CD4-positive, alpha-beta T cell (primary cell): ENCODE measurements at regions not wholly inside any gene's neighbourhood (a gene's known extent, or its start where the extent isn't known, plus 50 kb on each side); places are given as distances from the start of the nearest gene placed in this dataset.
"Not testable (repeated sequence)": the region's sequence is repeated elsewhere in the genome, so short reads cannot be mapped to it uniquely, and the experiment has no call there.

Experiments
- ATAC-seq: fragments of 200-7000 bp; cut with Tn5 transposase; one replicate; pipeline ENCODE4 v1.10.0; 2022; ENCODE audit warnings: mild to moderate bottlenecking; ENCODE audit not compliant: poor library complexity
- CTCF ChIA-PET: fragments of 350-600 bp; sonication (Branson Sonifier 250); formaldehyde crosslinking; loops from one replicate; lab custom pipeline; 2021; ENCODE audit warnings: antibody characterized with exemption, inconsistent platforms; lab: Charles Lee
- POLR2A ChIA-PET: fragments of 350-600 bp; sonication (Branson Sonifier 250); formaldehyde crosslinking; loops from one replicate; lab custom pipeline; 2021; ENCODE audit warnings: antibody characterized with exemption, inconsistent platforms; lab: Charles Lee
- DNase-seq, 14 experiments: peaks; one replicate each; pipeline ENCODE4 v3.0.0-alpha.2; 2013 to 2020; ENCODE audit warnings: mixed read lengths in 2 of 14
- H3K27ac ChIP-seq, 2 donors: one replicate each; pipeline versions ENCODE4 v1.5.1 to v1.7.0; 2013; ENCODE audit warnings: low read length in 2 of 2, low read depth in 1 of 2, mild to moderate bottlenecking in 1 of 2
- H3K27me3 ChIP-seq, 2 experiments: 1 replicate in 1 of 2; 2 replicates in 1 of 2; pipeline versions ENCODE4 v1.6.1 to v1.7.0; 2013; ENCODE audit warnings: low read length in 2 of 2, control low read depth in 1 of 2, mild to moderate bottlenecking in 1 of 2, moderate library complexity in 1 of 2; ENCODE audit not compliant: insufficient read depth in 2 of 2, control insufficient read depth in 1 of 2
- H3K36me3 ChIP-seq: one replicate; pipeline ENCODE4 v1.6.1; 2013; ENCODE audit warnings: low read length, control low read depth; ENCODE audit not compliant: insufficient read depth
- H3K4me1 ChIP-seq: one replicate; pipeline ENCODE4 v1.6.1; 2013; ENCODE audit warnings: low read length, control low read depth; ENCODE audit not compliant: insufficient read depth
- H3K4me3 ChIP-seq: one replicate; pipeline ENCODE4 v1.5.1; 2013; ENCODE audit warnings: mild to moderate bottlenecking, low read length, moderate library complexity
- H3K9me3 ChIP-seq, 2 experiments: 1 replicate in 1 of 2; 2 replicates in 1 of 2; pipeline versions ENCODE4 v1.6.1 to v1.7.0; 2013; ENCODE audit warnings: low read length in 2 of 2, mild to moderate bottlenecking in 2 of 2, control low read depth in 1 of 2, moderate library complexity in 1 of 2; ENCODE audit not compliant: control insufficient read depth in 1 of 2, insufficient read depth in 1 of 2
- H3K27ac Mint-ChIP-seq: one replicate; pipeline ENCODE4 v1.8.0; 2020; ENCODE audit warnings: mixed read lengths
- H3K27me3 Mint-ChIP-seq: one replicate; pipeline ENCODE4 v1.8.0; 2021; ENCODE audit warnings: mixed read lengths
- H3K36me3 Mint-ChIP-seq: one replicate; pipeline ENCODE4 v1.8.0; 2021; ENCODE audit warnings: low read depth, mixed read lengths
- H3K4me1 Mint-ChIP-seq: one replicate; pipeline ENCODE4 v1.8.0; 2021; ENCODE audit warnings: low read depth, mixed read lengths
- H3K4me3 Mint-ChIP-seq: one replicate; pipeline ENCODE4 v1.8.0; 2020; ENCODE audit warnings: mild to moderate bottlenecking, mixed read lengths
- H3K9me3 Mint-ChIP-seq: one replicate; pipeline ENCODE4 v1.8.0; 2020; ENCODE audit warnings: mixed read lengths
- intact Hi-C, 2 experiments: fragments of 100-400 bp; cut with DNase I in 1 of 2; cut with micrococcal nuclease in 1 of 2; formaldehyde crosslinking; loops; one replicate each; pipeline versions ENCODE4 v1.15.1 to v1.9.0; 2023 to 2025; cut with DNase I, micrococcal nuclease
- TF ChIP-seq, protein P1 (sequence below): fragments of 200-600 bp; IDR thresholded peaks from one replicate; pipeline ENCODE4 v1.8.0; 2022; ENCODE audit warnings: antibody characterized with exemption, mild to moderate bottlenecking

DNA sequence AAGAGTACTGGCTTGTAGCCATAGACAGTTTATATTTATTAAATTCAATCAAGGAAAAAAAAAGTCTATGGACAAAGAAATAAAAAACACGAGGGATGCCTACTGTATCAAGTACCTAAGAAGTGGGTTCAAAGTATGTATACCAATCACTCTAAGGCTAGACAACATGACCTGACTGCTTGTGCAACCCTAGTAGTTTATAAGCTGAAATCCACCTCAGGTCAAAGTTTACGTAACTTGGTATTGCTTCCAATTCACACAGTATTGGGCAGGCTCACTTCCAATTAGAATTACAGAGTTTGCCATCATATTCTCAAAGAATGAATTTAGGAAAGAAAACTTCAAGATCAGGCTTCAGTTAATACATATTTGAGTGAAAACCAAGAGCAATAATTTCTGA lies 657.8 kb downstream of the DACH1 start:
- Histone ChIP-seq H3K27ac (no peak overlapping the region), H3K9me3 (no peaks in the 10 kb centered on the region), H3K4me3 (no peak overlapping the region), H3K27me3 (no peaks in the 10 kb centered on the region), H3K4me1 (no peaks in the 10 kb centered on the region), H3K36me3 (no peaks in the 10 kb centered on the region)
- ChIA-PET CTCF (no interaction called here), POLR2A (no interaction called here)
- H3K4me3 Mint-ChIP-seq, result no peak overlapping the region
- no peak for ATAC-seq
- no peaks in the 10 kb centered on the region for H3K4me1 Mint-ChIP-seq
- H3K9me3 Mint-ChIP-seq, result peaks cover 2% of the 10 kb centered on the region
- H3K27ac Mint-ChIP-seq, result no peak overlapping the region
- intact Hi-C loops, result no loop called here
- DNase-seq, result no peak
- no peaks in the 10 kb centered on the region for H3K27me3 Mint-ChIP-seq
- no peaks in the 10 kb centered on the region for H3K36me3 Mint-ChIP-seq
- TF ChIP-seq, protein P1, sequence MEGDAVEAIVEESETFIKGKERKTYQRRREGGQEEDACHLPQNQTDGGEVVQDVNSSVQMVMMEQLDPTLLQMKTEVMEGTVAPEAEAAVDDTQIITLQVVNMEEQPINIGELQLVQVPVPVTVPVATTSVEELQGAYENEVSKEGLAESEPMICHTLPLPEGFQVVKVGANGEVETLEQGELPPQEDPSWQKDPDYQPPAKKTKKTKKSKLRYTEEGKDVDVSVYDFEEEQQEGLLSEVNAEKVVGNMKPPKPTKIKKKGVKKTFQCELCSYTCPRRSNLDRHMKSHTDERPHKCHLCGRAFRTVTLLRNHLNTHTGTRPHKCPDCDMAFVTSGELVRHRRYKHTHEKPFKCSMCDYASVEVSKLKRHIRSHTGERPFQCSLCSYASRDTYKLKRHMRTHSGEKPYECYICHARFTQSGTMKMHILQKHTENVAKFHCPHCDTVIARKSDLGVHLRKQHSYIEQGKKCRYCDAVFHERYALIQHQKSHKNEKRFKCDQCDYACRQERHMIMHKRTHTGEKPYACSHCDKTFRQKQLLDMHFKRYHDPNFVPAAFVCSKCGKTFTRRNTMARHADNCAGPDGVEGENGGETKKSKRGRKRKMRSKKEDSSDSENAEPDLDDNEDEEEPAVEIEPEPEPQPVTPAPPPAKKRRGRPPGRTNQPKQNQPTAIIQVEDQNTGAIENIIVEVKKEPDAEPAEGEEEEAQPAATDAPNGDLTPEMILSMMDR, result no peak

DNA sequence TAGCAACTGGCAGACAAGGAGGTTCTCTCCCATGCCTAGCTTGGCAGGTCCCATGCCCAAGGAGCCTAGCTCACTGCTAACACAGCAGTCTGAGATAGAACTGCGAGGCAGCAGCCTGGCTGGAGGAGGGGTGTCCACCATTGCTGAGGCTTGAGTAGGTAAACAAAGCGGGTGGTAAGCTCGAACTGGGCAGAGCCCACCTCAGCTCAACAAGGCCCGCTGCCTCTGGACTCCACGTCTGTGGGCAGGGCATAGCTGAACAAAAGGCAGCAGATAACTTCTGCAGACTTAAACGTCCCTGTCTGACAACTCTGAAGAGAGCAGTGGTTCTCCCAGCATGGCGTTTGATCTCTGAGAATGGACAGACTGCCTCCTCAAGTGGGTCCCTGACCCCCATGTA lies 682.4 kb downstream of the DACH1 start:
- H3K27ac Mint-ChIP-seq, H3K4me3 Mint-ChIP-seq, H3K9me3 Mint-ChIP-seq, intact Hi-C loops, DNase-seq, H3K36me3 ChIP-seq, H3K27me3 ChIP-seq, H3K4me1 Mint-ChIP-seq, H3K4me1 ChIP-seq, H3K27me3 Mint-ChIP-seq, CTCF ChIA-PET, H3K27ac ChIP-seq, ATAC-seq, H3K9me3 ChIP-seq, POLR2A ChIA-PET, H3K4me3 ChIP-seq, H3K36me3 Mint-ChIP-seq: not testable (repeated sequence)

GRCh38 chr13:71183352-71183751 lies 683.7 kb downstream of the DACH1 start:
- H3K4me1 Mint-ChIP-seq, H3K9me3 Mint-ChIP-seq, H3K36me3 Mint-ChIP-seq, H3K27me3 ChIP-seq, H3K27ac ChIP-seq, H3K4me3 ChIP-seq, H3K36me3 ChIP-seq, H3K9me3 ChIP-seq, DNase-seq, intact Hi-C loops, H3K27ac Mint-ChIP-seq, H3K4me1 ChIP-seq, ATAC-seq, POLR2A ChIA-PET, H3K27me3 Mint-ChIP-seq, H3K4me3 Mint-ChIP-seq: not testable (repeated sequence)
- CTCF ChIA-PET, result interaction anchor here (0.7 kb wide), 1 partner anchor 158 kb away, joined by 3 read pairs; no protein-coding TSS in a partner anchor

DNA sequence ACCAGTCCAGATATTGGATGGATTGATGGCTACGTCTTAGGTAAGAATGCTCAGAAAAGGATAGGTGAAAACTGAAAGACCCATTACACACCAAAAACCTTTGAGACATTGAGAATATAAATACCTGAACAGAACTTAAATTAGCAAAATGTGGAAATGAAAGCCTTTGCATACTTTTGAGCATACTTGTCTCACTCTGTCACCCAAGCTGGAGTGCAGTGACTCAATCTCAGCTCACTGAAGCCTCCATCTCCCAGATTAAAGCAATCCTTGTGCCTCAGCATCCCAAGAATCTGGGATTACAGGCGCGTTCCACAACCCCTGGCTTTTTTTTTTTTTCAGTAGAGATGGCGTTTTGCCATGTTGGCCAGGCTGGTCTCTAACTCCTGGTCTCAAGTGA lies 695.3 kb downstream of the DACH1 start:
- no peak overlapping the region for H3K4me3 Mint-ChIP-seq
- no peak for DNase-seq
- ChIA-PET CTCF (interaction anchor here (0.7 kb wide), 1 partner anchor 134 kb away, joined by 3 read pairs; no protein-coding TSS in a partner anchor), POLR2A (no interaction called here)
- H3K9me3 ChIP-seq, result peaks cover 0 to 6% of the 10 kb centered on the region in 2 experiments
- H3K27me3 ChIP-seq, result no peaks in the 10 kb centered on the region
- peaks cover 11% of the 10 kb centered on the region for H3K9me3 Mint-ChIP-seq
- H3K4me1 Mint-ChIP-seq, result no peaks in the 10 kb centered on the region
- H3K4me1 ChIP-seq, result no peaks in the 10 kb centered on the region
- ATAC-seq, result no peak
- TF ChIP-seq, protein P1, result no peak
- H3K27me3 Mint-ChIP-seq, result no peaks in the 10 kb centered on the region
- H3K36me3 Mint-ChIP-seq, result no peaks in the 10 kb centered on the region
- intact Hi-C loops, result no loop called here
- H3K36me3 ChIP-seq, result no peaks in the 10 kb centered on the region
- no peak overlapping the region for H3K4me3 ChIP-seq
- no peak overlapping the region for H3K27ac Mint-ChIP-seq
- no peak overlapping the region for H3K27ac ChIP-seq
